Astrocyte (in vitro differentiated cells and primary cell): ENCODE measurements at regions not wholly inside any gene's neighbourhood (a gene's known extent, or its start where the extent isn't known, plus 50 kb on each side); places are given as distances from the start of the nearest gene placed in this dataset.

ENCODE experiments used
- CTCF ChIP-seq: IDR thresholded peaks from 2 replicates; pipeline ENCODE4 v1.5.1; 2011; ENCODE audit warnings: low read depth, mild to moderate bottlenecking, inconsistent platforms, low read length, moderate library complexity; ENCODE audit not compliant: insufficient read depth
- EZH2 ChIP-seq: IDR thresholded peaks from 2 replicates; pipeline ENCODE4 v1.6.1; 2012; ENCODE audit warnings: mild to moderate bottlenecking, low read length, inconsistent platforms; ENCODE audit not compliant: insufficient read depth

GRCh38 chr3:101042996-101043686, 49.9 kb upstream of the ABI3BP start:
- TF ChIP-seq CTCF (no peak), EZH2 (no peak)
